ENCODE measurements at regions not wholly inside any gene's neighbourhood (a gene's known extent, or its start where the extent isn't known, plus 50 kb on each side); places are given as distances from the start of the nearest gene placed in this dataset.

DNA sequence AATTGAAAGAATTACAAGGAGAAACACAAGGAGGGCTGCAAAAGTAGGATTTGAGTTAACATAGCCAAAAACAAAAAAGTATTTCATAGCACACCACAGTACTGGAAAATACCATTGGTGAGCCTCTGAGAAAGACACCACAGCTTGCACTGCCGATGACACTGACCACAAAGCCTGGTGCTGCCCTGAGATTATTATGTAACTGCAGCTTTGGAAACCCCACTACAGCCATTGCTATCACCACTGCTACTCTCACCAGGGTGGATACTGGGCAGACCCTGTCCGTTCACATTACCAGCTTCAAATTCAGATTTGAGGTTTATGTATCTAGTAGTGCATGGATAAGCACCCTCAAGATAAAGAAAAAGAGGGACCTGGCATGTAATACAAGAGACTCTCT, 1246.7 kb upstream of the SORCS1 start:
- Histone ChIP-seq H3K27me3 (ENCODE audit: insufficient read depth, low read depth, low read length) (no peaks in the 10 kb centered on the region), H4K20me1 (ENCODE audit: insufficient read depth) (no peaks in the 10 kb centered on the region), H3F3A (ENCODE audit: insufficient read depth, low read length, poor library complexity, severe bottlenecking) (no peaks in the 10 kb centered on the region), H3K9me2 (ENCODE audit: insufficient read depth, low read length) (no peaks in the 10 kb centered on the region), H3K4me3 (ENCODE audit: low read length) (no peak overlapping the region), H3K79me2 (replicated peaks; ENCODE audit: insufficient read depth, low read length) (no peaks in the 10 kb centered on the region), H3K9me3 (ENCODE audit: low read length) (no peaks in the 10 kb centered on the region), H2AFZ (ENCODE audit: low read depth, low read length) (no peak overlapping the region), H3K27ac (ENCODE audit: low read length) (no peak overlapping the region), H3K9ac (ENCODE audit: low read length) (no peak overlapping the region), H3K4me2 (ENCODE audit: low read length) (no peak overlapping the region), H3K36me3 (ENCODE audit: insufficient read depth, low read length) (no peaks in the 10 kb centered on the region)
- TF ChIP-seq EP300 (conservative IDR thresholded peaks at IDR 0.05; ENCODE audit: poor library complexity, severe bottlenecking) (no peak), CTCF (IDR thresholded peaks at IDR 0.05; ENCODE audit: poor library complexity, severe bottlenecking) (no peak), POLR2AphosphoS5 (IDR thresholded peaks at IDR 0.05) (no peak), MXI1 (conservative IDR thresholded peaks at IDR 0.05; ENCODE audit: poor library complexity, severe bottlenecking) (no peak), REST (IDR thresholded peaks at IDR 0.05; ENCODE audit: borderline replicate concordance) (no peak), RAD21 (conservative IDR thresholded peaks at IDR 0.05) (no peak), EZH2 (IDR thresholded peaks at IDR 0.05; ENCODE audit: borderline replicate concordance, insufficient read depth, low read length, poor library complexity, severe bottlenecking) (no peak), TAF1 (IDR thresholded peaks at IDR 0.05; ENCODE audit: low read depth) (no peak), SMC3 (conservative IDR thresholded peaks at IDR 0.05; ENCODE audit: poor library complexity) (no peak)

DNA sequence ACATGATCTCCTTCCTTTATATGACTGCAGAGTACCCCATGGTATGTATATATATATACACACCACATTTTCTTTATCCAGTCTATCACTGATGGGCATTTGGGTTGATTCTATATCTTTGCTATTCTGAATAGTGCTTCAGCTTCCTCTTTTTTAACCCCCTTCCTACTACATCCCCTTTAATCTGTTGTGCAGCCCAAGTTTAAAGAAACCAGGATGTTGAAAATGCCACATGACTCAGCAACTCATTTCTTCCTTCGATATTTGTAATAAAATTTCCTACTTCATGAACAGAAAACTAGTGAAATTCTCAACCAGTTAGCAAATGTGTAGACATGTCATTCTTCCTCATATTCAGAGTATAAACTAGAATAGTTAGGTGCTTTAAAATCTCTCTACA, 1245.7 kb upstream of the SORCS1 start:
- Histone ChIP-seq H3K9me2 (ENCODE audit: insufficient read depth, low read length) (no peaks in the 10 kb centered on the region), H4K20me1 (ENCODE audit: insufficient read depth) (no peaks in the 10 kb centered on the region), H3K9ac (ENCODE audit: low read length) (no peak overlapping the region), H3K36me3 (ENCODE audit: insufficient read depth, low read length) (no peaks in the 10 kb centered on the region), H3K9me3 (ENCODE audit: low read length) (no peaks in the 10 kb centered on the region), H2AFZ (ENCODE audit: low read depth, low read length) (no peak overlapping the region), H3K27me3 (ENCODE audit: insufficient read depth, low read depth, low read length) (no peaks in the 10 kb centered on the region), H3K4me2 (ENCODE audit: low read length) (no peak overlapping the region), H3F3A (ENCODE audit: insufficient read depth, low read length, poor library complexity, severe bottlenecking) (no peaks in the 10 kb centered on the region), H3K27ac (ENCODE audit: low read length) (no peak overlapping the region), H3K79me2 (replicated peaks; ENCODE audit: insufficient read depth, low read length) (no peaks in the 10 kb centered on the region), H3K4me3 (ENCODE audit: low read length) (no peak overlapping the region)
- TF ChIP-seq EZH2 (IDR thresholded peaks at IDR 0.05; ENCODE audit: borderline replicate concordance, insufficient read depth, low read length, poor library complexity, severe bottlenecking), result no peak

DNA sequence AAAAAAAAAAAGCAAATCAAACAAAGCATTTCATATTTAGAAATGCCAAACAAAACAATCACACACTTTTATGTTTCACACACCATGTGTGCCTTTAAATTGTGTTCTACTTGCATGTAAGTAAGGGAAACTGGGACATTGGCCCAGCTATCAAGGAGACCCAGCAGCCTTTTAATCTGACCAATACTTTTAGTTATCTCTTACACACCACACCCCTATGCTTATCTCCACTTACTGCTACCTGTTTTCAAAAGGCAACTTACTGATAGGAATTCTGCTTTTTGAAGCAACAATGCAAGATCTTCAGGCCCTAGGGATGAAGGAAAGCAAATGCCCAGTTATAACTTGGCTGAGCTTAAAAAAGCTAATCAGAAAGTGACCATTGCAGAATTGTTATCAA, 1244.8 kb upstream of the SORCS1 start:
- Histone ChIP-seq H3K79me2 (replicated peaks; ENCODE audit: insufficient read depth, low read length) (no peaks in the 10 kb centered on the region), H3K4me2 (ENCODE audit: low read length) (no peak overlapping the region), H3K9ac (ENCODE audit: low read length) (no peak overlapping the region), H3K27me3 (ENCODE audit: insufficient read depth, low read depth, low read length) (no peaks in the 10 kb centered on the region), H4K20me1 (ENCODE audit: insufficient read depth) (no peaks in the 10 kb centered on the region), H3K4me3 (ENCODE audit: low read length) (no peak overlapping the region), H2AFZ (ENCODE audit: low read depth, low read length) (no peak overlapping the region), H3F3A (ENCODE audit: insufficient read depth, low read length, poor library complexity, severe bottlenecking) (no peaks in the 10 kb centered on the region), H3K9me2 (ENCODE audit: insufficient read depth, low read length) (no peaks in the 10 kb centered on the region), H3K36me3 (ENCODE audit: insufficient read depth, low read length) (no peaks in the 10 kb centered on the region), H3K27ac (ENCODE audit: low read length) (no peak overlapping the region), H3K9me3 (ENCODE audit: low read length) (no peaks in the 10 kb centered on the region)
- no peak for TF ChIP-seq CTCF (IDR thresholded peaks at IDR 0.05; ENCODE audit: poor library complexity, severe bottlenecking)
- no peak for TF ChIP-seq MXI1 (conservative IDR thresholded peaks at IDR 0.05; ENCODE audit: poor library complexity, severe bottlenecking)
- TF ChIP-seq SMC3 (conservative IDR thresholded peaks at IDR 0.05; ENCODE audit: poor library complexity), result no peak
- TF ChIP-seq RAD21 (conservative IDR thresholded peaks at IDR 0.05), result no peak
- TF ChIP-seq EP300 (conservative IDR thresholded peaks at IDR 0.05; ENCODE audit: poor library complexity, severe bottlenecking), result no peak
- TF ChIP-seq REST (IDR thresholded peaks at IDR 0.05; ENCODE audit: borderline replicate concordance), result no peak
- no peak for TF ChIP-seq TAF1 (IDR thresholded peaks at IDR 0.05; ENCODE audit: low read depth)
- TF ChIP-seq POLR2AphosphoS5 (IDR thresholded peaks at IDR 0.05), result no peak
